Activated effector memory CD4-positive, alpha-beta T cell treated with Interleukin-2 at 50 U/mL for 16 hours (primary cell): ENCODE measurements at regions not wholly inside any gene's neighbourhood (a gene's known extent, or its start where the extent isn't known, plus 50 kb on each side); places are given as distances from the start of the nearest gene placed in this dataset.
"Not testable (repeated sequence)": the region's sequence is repeated elsewhere in the genome, so short reads cannot be mapped to it uniquely, and the experiment has no call there.

Source experiments
- DNase-seq: peaks from one replicate; pipeline ENCODE4 v3.0.0-alpha.2; 2020

- no peak for DNase-seq
Observed at GRCh38 chr5:99706160-99706559, 777.4 kb upstream of the CHD1 start.

- DNase-seq = no peak
Observed at GRCh38 chr5:99702565-99702964, 773.8 kb upstream of the CHD1 start.

- no peak for DNase-seq
Observed at GRCh38 chr5:99694884-99695283, 766.1 kb upstream of the CHD1 start.

DNA sequence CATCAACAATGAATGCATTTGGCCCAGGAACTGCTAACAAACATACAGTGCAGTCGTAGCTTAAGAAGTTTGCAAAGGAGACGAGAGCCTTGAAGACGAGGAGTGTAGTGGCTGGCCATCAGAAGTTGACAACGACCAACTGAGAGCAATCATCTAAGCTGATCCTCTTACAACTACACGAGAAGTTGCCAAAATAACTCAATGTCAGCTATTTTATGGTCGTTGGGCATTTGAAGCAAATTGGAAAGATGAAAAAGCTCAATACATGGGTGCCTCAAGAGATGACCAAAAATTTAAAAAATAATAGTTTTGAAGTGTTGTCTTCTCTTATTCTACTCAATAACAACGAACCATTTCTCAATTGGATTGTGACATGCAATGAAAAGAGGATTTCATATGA lies 757.7 kb upstream of the CHD1 start:
- DNase-seq = no peak

GRCh38 chr5:99675974-99676373 lies 747.2 kb upstream of the CHD1 start:
- no peak for DNase-seq

DNA sequence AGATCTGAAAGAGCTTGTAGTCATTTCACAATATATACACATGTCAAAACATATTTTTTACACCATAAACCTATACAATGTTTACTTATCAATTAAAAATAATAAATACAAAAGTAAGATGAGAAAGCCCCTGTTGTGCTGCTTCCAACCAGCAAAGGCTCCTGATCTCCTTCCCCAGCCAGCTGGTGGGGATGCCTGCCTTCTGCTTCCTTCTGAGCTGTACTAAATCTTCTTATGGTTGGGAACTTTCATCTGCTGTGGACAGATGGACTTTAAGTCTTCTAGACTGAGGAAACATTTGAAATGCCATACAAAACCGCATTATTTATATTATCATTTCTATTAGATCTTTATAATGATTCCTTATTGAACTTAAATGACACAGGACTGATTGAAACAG lies 745.3 kb upstream of the CHD1 start:
- no peak for DNase-seq

DNA sequence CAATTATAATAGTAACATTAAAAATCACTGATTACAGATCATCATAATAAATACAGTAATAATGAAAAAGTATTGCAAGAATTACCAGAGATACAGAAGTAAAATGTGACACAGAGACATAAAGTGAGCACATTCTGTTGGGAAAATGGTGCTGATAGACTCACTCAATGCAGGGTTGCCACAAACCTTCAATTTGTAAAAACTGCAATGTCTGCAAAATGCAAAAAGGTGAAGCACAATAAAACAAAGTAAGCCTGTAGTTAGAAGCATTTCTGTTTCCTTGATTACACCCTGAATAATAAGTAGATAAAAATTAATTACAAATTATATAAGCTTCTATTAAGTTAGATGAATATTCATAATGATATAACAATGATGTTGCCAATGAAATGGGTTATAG lies 736.2 kb upstream of the CHD1 start:
- DNase-seq = no peak

- DNase-seq = no peak
Observed at GRCh38 chr5:99651298-99651697, 722.5 kb upstream of the CHD1 start.

DNA sequence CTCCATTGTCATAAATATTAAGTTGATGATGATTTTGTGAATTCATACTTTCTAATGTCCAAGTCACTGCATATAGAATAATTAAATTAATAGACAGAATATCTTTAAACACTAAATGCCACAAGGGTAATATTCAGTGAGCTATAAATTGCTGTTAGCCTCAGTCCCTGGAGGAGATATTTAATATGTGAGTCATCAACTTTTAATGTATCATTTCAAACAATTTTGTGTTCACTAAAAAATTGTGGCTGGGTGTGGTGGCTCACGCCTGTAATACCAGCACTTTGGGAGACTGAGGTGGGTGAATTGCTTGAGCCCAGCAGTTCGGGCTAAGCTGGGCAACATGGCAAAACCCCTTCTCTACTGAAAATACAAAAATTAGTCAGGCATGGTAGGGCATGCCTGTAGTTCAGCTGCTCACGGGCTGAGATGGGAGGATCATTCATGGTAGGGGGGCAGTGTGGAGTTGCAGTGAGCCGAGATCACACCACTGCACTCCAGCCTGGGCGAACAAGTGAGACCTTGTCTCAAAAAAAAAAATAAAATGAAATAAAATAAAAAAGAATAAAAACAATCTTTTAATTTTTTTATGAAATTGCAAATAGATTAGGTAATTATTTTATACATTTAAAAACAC lies 717.3 kb upstream of the CHD1 start:
- DNase-seq = no peak

GRCh38 chr5:99644822-99645221 lies 716.0 kb upstream of the CHD1 start:
- DNase-seq = no peak

- DNase-seq = no peak
Observed at GRCh38 chr5:99640646-99641045, 711.8 kb upstream of the CHD1 start.

- no peak for DNase-seq
Observed at GRCh38 chr5:99639905-99640304, 711.1 kb upstream of the CHD1 start.

- DNase-seq = no peak
Observed at GRCh38 chr5:99636663-99637062, 707.9 kb upstream of the CHD1 start.

GRCh38 chr5:99621772-99622681 lies 693.2 kb upstream of the CHD1 start:
- no peak for DNase-seq

DNA sequence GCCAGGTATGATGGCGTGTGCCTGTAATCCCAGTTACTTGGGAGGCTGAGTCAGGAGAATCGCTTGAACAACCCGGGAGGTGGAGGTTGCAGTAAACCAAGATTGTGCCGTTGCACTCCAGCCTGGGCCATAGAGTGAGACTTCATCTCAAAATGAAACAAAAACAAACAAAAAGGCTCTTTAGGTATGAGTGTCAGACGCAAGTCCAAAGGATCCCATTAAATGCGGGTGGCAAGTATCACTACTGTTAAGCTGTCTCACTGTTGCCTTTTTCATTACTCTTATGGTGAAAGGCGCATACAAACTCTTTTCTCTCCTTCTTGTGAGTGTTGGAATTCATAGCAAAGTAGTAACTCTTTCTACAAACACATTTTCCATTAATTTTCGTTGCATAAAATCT lies 688.5 kb upstream of the CHD1 start:
- DNase-seq = no peak

- no peak for DNase-seq
Observed at GRCh38 chr5:99614888-99615287, 686.1 kb upstream of the CHD1 start.

- DNase-seq = no peak
Observed at GRCh38 chr5:99607124-99607523, 678.3 kb upstream of the CHD1 start.

- DNase-seq = no peak
Observed at GRCh38 chr5:99605904-99606303, 677.1 kb upstream of the CHD1 start.

DNA sequence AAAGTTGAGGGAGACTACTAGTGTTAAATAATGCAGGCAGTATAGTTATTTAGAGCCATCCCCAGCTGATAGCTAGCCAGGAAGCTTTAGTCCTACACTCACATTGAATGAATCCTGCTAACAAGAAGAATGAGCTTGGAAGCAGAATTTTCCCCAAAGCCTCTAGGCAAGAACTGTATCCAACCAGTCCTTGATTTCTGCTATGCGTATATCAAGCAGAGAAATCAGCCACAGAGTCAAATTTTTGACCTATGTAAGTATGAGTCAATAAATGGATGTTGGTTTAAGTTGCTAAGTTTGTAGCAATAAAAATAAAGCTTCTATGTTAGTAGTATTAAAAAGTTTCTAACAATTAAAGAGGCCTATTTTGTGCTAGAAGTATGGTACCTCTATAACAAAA lies 672.1 kb upstream of the CHD1 start:
- DNase-seq = no peak

- DNase-seq = no peak
Observed at GRCh38 chr5:99590806-99591205, 662.0 kb upstream of the CHD1 start.

DNA sequence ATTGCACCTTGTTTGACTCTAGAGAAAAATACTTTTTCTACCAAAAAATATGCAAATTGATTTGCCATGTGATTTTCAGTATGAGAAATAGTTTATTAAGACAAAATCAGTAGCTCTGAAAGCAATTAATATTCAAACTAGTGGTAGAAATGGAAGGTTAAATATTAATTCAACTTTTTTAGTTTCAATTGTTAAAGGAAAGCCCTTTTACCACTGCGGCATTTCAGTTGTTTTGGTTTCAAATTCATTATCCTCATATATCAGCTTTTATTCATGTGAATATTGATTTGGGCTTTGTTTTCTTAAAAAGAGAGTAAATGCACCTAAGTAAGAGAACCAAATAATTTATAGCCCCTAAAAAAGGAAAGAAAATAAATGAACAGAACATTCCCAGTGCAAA lies 660.6 kb upstream of the CHD1 start:
- no peak for DNase-seq

- no peak for DNase-seq
Observed at GRCh38 chr5:99587983-99588382, 659.2 kb upstream of the CHD1 start.

DNA sequence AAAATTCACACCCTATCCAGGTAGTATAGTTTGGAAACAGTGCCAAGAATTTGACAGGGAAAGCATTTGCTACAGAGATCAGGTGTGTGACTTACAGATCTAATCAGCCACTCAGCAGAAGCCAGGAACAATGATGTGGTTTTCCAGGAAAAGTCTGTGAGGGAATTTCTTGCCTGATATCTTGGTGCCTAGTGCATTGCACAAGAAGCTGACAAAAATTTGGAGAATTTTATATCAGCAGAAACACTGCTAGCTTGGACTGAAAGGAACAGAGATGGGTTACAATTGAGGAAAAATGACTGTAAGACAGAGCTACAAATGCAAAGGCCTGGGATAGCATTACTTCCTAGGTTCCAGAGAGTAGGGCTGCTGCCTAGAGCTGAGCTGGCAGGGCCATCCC lies 658.1 kb upstream of the CHD1 start:
- DNase-seq = no peak

GRCh38 chr5:99581204-99581603 lies 652.4 kb upstream of the CHD1 start:
- DNase-seq = not testable (repeated sequence)
